Cardiac muscle cell (in vitro differentiated cells and primary cell): ENCODE measurements at regions not wholly inside any gene's neighbourhood (a gene's known extent, or its start where the extent isn't known, plus 50 kb on each side); places are given as distances from the start of the nearest gene placed in this dataset.

Source experiments
- DNase-seq, 2 donors: peaks; one replicate each; pipeline versions ENCODE4 v3.0.0 to v3.0.0-alpha.2; 2010 to 2017; ENCODE audit warnings: low read depth in 1 of 2, low spot score in 1 of 2
- H3K27ac ChIP-seq: fragments of 200-600 bp; sonication (generic); 2 replicates; pipeline ENCODE4 v1.5.1; 2016
- H3K27me3 ChIP-seq: fragments of 200-600 bp; sonication (generic); 2 replicates; pipeline ENCODE4 v1.6.0; 2016; ENCODE audit warnings: control low read depth
- H3K36me3 ChIP-seq: fragments of 200-600 bp; sonication (generic); 2 replicates; pipeline ENCODE4 v1.5.1; 2016; ENCODE audit warnings: control low read depth
- H3K4me1 ChIP-seq: fragments of 200-600 bp; sonication (generic); 2 replicates; pipeline ENCODE4 v1.8.1; 2017; ENCODE audit warnings: low read depth, mild to moderate bottlenecking, mixed run types
- H3K4me3 ChIP-seq: fragments of 200-600 bp; sonication (generic); 2 replicates; pipeline ENCODE4 v1.5.1; 2016; ENCODE audit warnings: mild to moderate bottlenecking
- H3K9me3 ChIP-seq: fragments of 200-600 bp; sonication (generic); 2 replicates; pipeline ENCODE4 v1.5.1; 2017; ENCODE audit warnings: low read depth, mild to moderate bottlenecking, control low read depth
- TF ChIP-seq, protein P1 (sequence below): IDR thresholded peaks from 2 replicates; pipeline ENCODE4 v1.5.1; 2012; ENCODE audit warnings: low read depth, mild to moderate bottlenecking, low read length

DNA sequence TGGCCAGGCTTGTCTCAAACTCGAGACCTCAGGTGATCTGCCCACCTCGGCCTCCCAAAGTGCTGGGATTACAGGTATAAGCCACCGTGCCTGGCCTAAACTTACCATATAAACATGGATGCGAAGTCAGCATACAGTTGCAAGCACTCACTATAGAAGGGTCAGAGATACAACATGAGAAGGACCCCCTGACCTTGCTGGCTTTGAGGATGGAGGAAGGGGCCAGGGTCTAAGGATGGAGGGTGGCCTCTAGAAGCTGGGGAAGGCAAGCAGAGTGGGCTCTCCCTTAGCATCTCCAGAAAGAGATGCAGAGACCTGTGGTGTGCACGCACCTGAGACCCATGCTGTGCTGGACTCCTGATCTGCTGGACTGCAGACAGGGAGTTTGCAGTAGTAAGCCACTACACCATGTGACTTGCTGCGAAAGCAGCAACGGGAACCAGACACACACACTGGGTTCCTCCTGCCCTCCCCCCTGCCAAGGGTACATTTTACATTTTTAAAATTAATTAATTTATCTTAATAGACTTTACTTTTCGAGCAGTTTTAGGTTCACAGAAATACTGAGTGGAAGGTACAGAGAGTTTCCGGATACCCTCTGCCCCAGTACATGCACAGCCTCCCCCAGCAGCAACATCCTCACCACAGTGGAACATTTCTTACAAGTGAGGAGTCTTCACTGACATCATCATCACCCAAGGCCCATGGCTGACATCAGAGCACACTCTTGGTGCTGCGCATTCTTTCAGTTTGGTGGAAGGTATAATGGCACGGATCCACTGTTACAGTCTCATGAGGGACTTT is 170.1 kb upstream of the B3GAT1 start:
- Histone ChIP-seq H3K36me3 (no peaks in the 10 kb centered on the region), H3K27me3 (peaks cover 4% of the 10 kb centered on the region), H3K9me3 (no peaks in the 10 kb centered on the region), H3K27ac (no peak overlapping the region), H3K4me1 (no peaks in the 10 kb centered on the region), H3K4me3 (no peak overlapping the region)
- TF ChIP-seq, protein P1, sequence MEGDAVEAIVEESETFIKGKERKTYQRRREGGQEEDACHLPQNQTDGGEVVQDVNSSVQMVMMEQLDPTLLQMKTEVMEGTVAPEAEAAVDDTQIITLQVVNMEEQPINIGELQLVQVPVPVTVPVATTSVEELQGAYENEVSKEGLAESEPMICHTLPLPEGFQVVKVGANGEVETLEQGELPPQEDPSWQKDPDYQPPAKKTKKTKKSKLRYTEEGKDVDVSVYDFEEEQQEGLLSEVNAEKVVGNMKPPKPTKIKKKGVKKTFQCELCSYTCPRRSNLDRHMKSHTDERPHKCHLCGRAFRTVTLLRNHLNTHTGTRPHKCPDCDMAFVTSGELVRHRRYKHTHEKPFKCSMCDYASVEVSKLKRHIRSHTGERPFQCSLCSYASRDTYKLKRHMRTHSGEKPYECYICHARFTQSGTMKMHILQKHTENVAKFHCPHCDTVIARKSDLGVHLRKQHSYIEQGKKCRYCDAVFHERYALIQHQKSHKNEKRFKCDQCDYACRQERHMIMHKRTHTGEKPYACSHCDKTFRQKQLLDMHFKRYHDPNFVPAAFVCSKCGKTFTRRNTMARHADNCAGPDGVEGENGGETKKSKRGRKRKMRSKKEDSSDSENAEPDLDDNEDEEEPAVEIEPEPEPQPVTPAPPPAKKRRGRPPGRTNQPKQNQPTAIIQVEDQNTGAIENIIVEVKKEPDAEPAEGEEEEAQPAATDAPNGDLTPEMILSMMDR, result no peak
- DNase-seq, result no peak

DNA sequence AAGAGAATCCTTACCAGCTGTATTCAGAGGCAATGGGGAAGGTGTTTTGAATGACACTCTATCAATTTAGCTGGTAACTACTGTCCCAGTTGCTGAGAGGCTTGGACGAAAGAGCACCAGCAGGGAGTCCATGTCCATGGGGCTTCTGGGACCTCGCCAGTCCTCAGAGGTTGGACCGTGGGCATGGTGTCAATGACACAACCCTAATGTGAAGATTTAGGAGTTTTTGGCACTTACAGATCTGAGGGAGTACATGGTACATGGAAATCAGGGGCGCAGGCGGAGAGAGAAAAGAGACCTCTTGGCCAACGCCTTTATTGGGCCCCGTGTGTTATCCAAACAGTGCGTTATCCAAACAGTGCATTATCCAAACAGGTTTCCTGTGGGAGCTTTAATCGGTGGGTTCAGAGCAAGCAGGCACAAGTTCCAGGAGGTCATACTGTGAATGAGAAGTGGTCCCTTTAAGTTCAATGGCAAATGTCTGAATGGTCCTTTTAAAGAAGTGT is 169.1 kb upstream of the B3GAT1 start:
- no peak for DNase-seq
- Histone ChIP-seq H3K9me3 (no peaks in the 10 kb centered on the region), H3K27me3 (no peaks in the 10 kb centered on the region), H3K27ac (no peak overlapping the region), H3K4me1 (no peaks in the 10 kb centered on the region), H3K4me3 (no peak overlapping the region), H3K36me3 (no peaks in the 10 kb centered on the region)
- TF ChIP-seq, protein P1, result no peak

DNA sequence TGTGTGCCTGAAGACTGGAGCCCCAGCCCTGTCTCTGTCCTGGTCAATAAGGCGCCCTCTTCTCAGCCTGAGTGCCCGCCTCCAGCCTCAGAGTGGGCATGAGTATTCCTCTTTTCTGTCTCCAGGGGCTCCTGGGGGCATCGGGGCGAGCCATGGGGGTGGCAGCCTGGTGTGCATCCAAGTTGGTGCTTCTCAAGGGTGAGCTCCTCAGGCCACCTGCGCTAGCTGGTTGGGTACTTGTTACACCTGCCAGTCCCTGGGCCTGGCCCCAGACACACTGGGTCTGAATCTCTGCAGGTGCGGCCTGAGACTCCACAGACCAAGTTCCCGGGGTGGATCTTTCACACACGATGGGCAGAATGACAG is 168.6 kb upstream of the B3GAT1 start:
- no peak overlapping the region for H3K4me3 ChIP-seq
- no peak for DNase-seq
- H3K9me3 ChIP-seq, result no peaks in the 10 kb centered on the region
- no peaks in the 10 kb centered on the region for H3K4me1 ChIP-seq
- no peaks in the 10 kb centered on the region for H3K27me3 ChIP-seq
- H3K27ac ChIP-seq, result no peak overlapping the region
- TF ChIP-seq, protein P1, result no peak
- H3K36me3 ChIP-seq, result no peaks in the 10 kb centered on the region

- no peaks in the 10 kb centered on the region for H3K4me1 ChIP-seq
- no peak overlapping the region for H3K27ac ChIP-seq
- no peaks in the 10 kb centered on the region for H3K36me3 ChIP-seq
- no peaks in the 10 kb centered on the region for H3K9me3 ChIP-seq
- H3K4me3 ChIP-seq, result no peak overlapping the region
- no peak for DNase-seq
- TF ChIP-seq, protein P1, result no peak
- no peaks in the 10 kb centered on the region for H3K27me3 ChIP-seq
Observed at GRCh38 chr11:134579724-134580609, 167.9 kb upstream of the B3GAT1 start.

GRCh38 chr11:134578807-134579723 is 167.0 kb upstream of the B3GAT1 start:
- no peaks in the 10 kb centered on the region for H3K36me3 ChIP-seq
- H3K4me3 ChIP-seq, result no peak overlapping the region
- H3K27ac ChIP-seq, result no peak overlapping the region
- H3K9me3 ChIP-seq, result no peaks in the 10 kb centered on the region
- DNase-seq, result peak in 1 of 2 donors; percentile 34
- no peaks in the 10 kb centered on the region for H3K27me3 ChIP-seq
- TF ChIP-seq, protein P1, result no peak
- H3K4me1 ChIP-seq, result no peaks in the 10 kb centered on the region
